HEK293T (cell line): ENCODE measurements at regions not wholly inside any gene's neighbourhood (a gene's known extent, or its start where the extent isn't known, plus 50 kb on each side); places are given as distances from the start of the nearest gene placed in this dataset.

Experiments used
- HDGF ChIP-seq: fragments of 450-650 bp; IDR thresholded peaks from 2 replicates; pipeline ENCODE4 v1.6.1; 2017; ENCODE audit warnings: antibody characterized with exemption, borderline replicate concordance
- PKNOX1 ChIP-seq: fragments of 450-650 bp; IDR thresholded peaks from 2 replicates; pipeline ENCODE4 v1.6.1; 2016
- TARDBP ChIP-seq: fragments of 450-650 bp; IDR thresholded peaks from 2 replicates; pipeline ENCODE4 v1.6.1; 2016

GRCh38 chr5:99587983-99588382, 659.2 kb upstream of the CHD1 start:
- no peak for TF ChIP-seq TARDBP
- TF ChIP-seq HDGF: no peak
- no peak for TF ChIP-seq PKNOX1
